HG03196 (cell line): ENCODE measurements at regions not wholly inside any gene's neighbourhood (a gene's known extent, or its start where the extent isn't known, plus 50 kb on each side); places are given as distances from the start of the nearest gene placed in this dataset.
"Not testable (repeated sequence)": the region's sequence is repeated elsewhere in the genome, so short reads cannot be mapped to it uniquely, and the experiment has no call there.

Experiments used
- ATAC-seq: cut with Tn5 transposase; IDR thresholded peaks from one replicate; pipeline ENCODE4 v1.9.1; 2021; ENCODE audit not compliant: unreplicated experiment

GRCh38 chr2:242098445-242099128 is 229.1 kb downstream of the RTP5 start:
- ATAC-seq, result no peak

GRCh38 chr2:242103093-242103492 is 233.6 kb downstream of the RTP5 start:
- not testable (repeated sequence) for ATAC-seq

- not testable (repeated sequence) for ATAC-seq
Measured at GRCh38 chr2:242104202-242104956, 234.8 kb downstream of the RTP5 start.

GRCh38 chr2:242107065-242107464 is 237.5 kb downstream of the RTP5 start:
- ATAC-seq, result not testable (repeated sequence)

GRCh38 chr2:242108797-242109500 is 239.4 kb downstream of the RTP5 start:
- not testable (repeated sequence) for ATAC-seq

- ATAC-seq, result not testable (repeated sequence)
Measured at GRCh38 chr2:242109819-242110218, 240.3 kb downstream of the RTP5 start.

GRCh38 chr2:242111954-242112353 is 242.4 kb downstream of the RTP5 start:
- not testable (repeated sequence) for ATAC-seq

GRCh38 chr2:242113492-242113891 is 244.0 kb downstream of the RTP5 start:
- not testable (repeated sequence) for ATAC-seq

- ATAC-seq, result not testable (repeated sequence)
Measured at GRCh38 chr2:242116676-242117075, 247.1 kb downstream of the RTP5 start.

GRCh38 chr2:242117305-242117704 is 247.8 kb downstream of the RTP5 start:
- ATAC-seq, result not testable (repeated sequence)

- ATAC-seq, result not testable (repeated sequence)
Measured at GRCh38 chr2:242119682-242120081, 250.2 kb downstream of the RTP5 start.

- not testable (repeated sequence) for ATAC-seq
Measured at GRCh38 chr2:242130682-242131081, 261.2 kb downstream of the RTP5 start.

GRCh38 chr2:242159921-242160320 is 290.4 kb downstream of the RTP5 start:
- ATAC-seq, result not testable (repeated sequence)

- not testable (repeated sequence) for ATAC-seq
Measured at GRCh38 chr2:242165115-242165514, 295.6 kb downstream of the RTP5 start.

GRCh38 chr2:242171290-242171689 is 301.8 kb downstream of the RTP5 start:
- ATAC-seq, result not testable (repeated sequence)
